Trophoblast cell (in vitro differentiated cells and primary cell): ENCODE measurements at regions not wholly inside any gene's neighbourhood (a gene's known extent, or its start where the extent isn't known, plus 50 kb on each side); places are given as distances from the start of the nearest gene placed in this dataset.
"Not testable (repeated sequence)": the region's sequence is repeated elsewhere in the genome, so short reads cannot be mapped to it uniquely, and the experiment has no call there.

Experiments
- DNase-seq, 2 donors: peaks; one replicate each; pipeline ENCODE4 v3.0.0-alpha.2; 2016
- H2AFZ ChIP-seq: 2 replicates; pipeline ENCODE4 v1.6.1; 2013; ENCODE audit warnings: low read length, moderate library complexity, mild to moderate bottlenecking; ENCODE audit not compliant: insufficient read depth, poor library complexity
- H2AK5ac ChIP-seq: 2 replicates; pipeline ENCODE4 v1.6.1; 2013; ENCODE audit warnings: mild to moderate bottlenecking, low read length
- H2BK120ac ChIP-seq: 2 replicates; pipeline ENCODE4 v1.6.1; 2013; ENCODE audit warnings: low read length, mild to moderate bottlenecking, moderate library complexity; ENCODE audit not compliant: insufficient read depth, poor library complexity
- H2BK12ac ChIP-seq: 2 replicates; pipeline ENCODE4 v1.6.1; 2013; ENCODE audit warnings: mild to moderate bottlenecking, low read length, moderate library complexity
- H2BK5ac ChIP-seq: 2 replicates; pipeline ENCODE4 v1.6.1; 2013; ENCODE audit warnings: low read length, low read depth, moderate library complexity, mild to moderate bottlenecking; ENCODE audit not compliant: poor library complexity
- H3K14ac ChIP-seq: 2 replicates; pipeline ENCODE4 v1.6.1; 2013; ENCODE audit warnings: mild to moderate bottlenecking, low read length
- H3K18ac ChIP-seq: 2 replicates; pipeline ENCODE4 v1.6.1; 2013; ENCODE audit warnings: mild to moderate bottlenecking, low read length
- H3K23ac ChIP-seq: 2 replicates; pipeline ENCODE4 v1.6.1; 2013; ENCODE audit warnings: low read length
- H3K27ac ChIP-seq: 2 replicates; pipeline ENCODE4 v1.5.1; 2013; ENCODE audit warnings: low read depth, mild to moderate bottlenecking, inconsistent platforms, low read length, moderate library complexity
- H3K27me3 ChIP-seq: 2 replicates; pipeline ENCODE4 v1.6.1; 2013; ENCODE audit warnings: inconsistent platforms, mild to moderate bottlenecking, low read length, moderate library complexity; ENCODE audit not compliant: insufficient read depth
- H3K36me3 ChIP-seq, 2 experiments: 1 replicate in 1 of 2; 2 replicates in 1 of 2; pipeline ENCODE4 v1.6.1; 2013; ENCODE audit warnings: low read length in 2 of 2, mild to moderate bottlenecking in 2 of 2, moderate library complexity in 1 of 2; ENCODE audit not compliant: insufficient read depth in 2 of 2, control insufficient read depth in 1 of 2
- H3K4ac ChIP-seq: 2 replicates; pipeline ENCODE4 v1.6.1; 2013; ENCODE audit warnings: low read depth, mild to moderate bottlenecking, low read length, moderate library complexity
- H3K4me1 ChIP-seq, 2 experiments: 1 replicate in 1 of 2; 2 replicates in 1 of 2; pipeline ENCODE4 v1.6.1; 2013; ENCODE audit warnings: low read length in 2 of 2, mild to moderate bottlenecking in 2 of 2, moderate library complexity in 1 of 2; ENCODE audit not compliant: insufficient read depth in 2 of 2, control insufficient read depth in 1 of 2
- H3K4me2 ChIP-seq: 2 replicates; pipeline ENCODE4 v1.6.1; 2013; ENCODE audit warnings: inconsistent platforms, mild to moderate bottlenecking, low read length, moderate library complexity
- H3K4me3 ChIP-seq: 2 replicates; pipeline ENCODE4 v1.5.1; 2013; ENCODE audit warnings: mild to moderate bottlenecking, low read depth, low read length, inconsistent platforms
- H3K79me1 ChIP-seq: one replicate; pipeline ENCODE4 v1.6.1; 2013; ENCODE audit warnings: low read length
- H3K79me2 ChIP-seq: 2 replicates; pipeline ENCODE4 v1.6.1; 2013; ENCODE audit warnings: low read length, mild to moderate bottlenecking; ENCODE audit not compliant: control insufficient read depth, insufficient read depth, poor library complexity
- H3K9ac ChIP-seq: 2 replicates; pipeline ENCODE4 v1.6.1; 2013; ENCODE audit warnings: mild to moderate bottlenecking, low read length
- H3K9me3 ChIP-seq: 2 replicates; pipeline ENCODE4 v1.6.1; 2013; ENCODE audit warnings: low read depth, mild to moderate bottlenecking, control low read depth, inconsistent platforms, low read length; ENCODE audit not compliant: insufficient read depth
- H4K12ac ChIP-seq: 2 replicates; pipeline ENCODE4 v1.6.1; 2013; ENCODE audit warnings: low read depth, mild to moderate bottlenecking, low read length, moderate library complexity
- H4K8ac ChIP-seq: 2 replicates; pipeline ENCODE4 v1.6.1; 2013; ENCODE audit warnings: low read depth, mild to moderate bottlenecking, low read length, moderate library complexity
- H4K91ac ChIP-seq: one replicate; pipeline ENCODE4 v1.6.1; 2013; ENCODE audit warnings: low read depth, mild to moderate bottlenecking, low read length, moderate library complexity
- WGBS: extraction: QIAGEN DNeasy Blood & Tissue Kit; methylation state at CpG from one replicate; pipeline ENCODE4 v1.1.7; 2013; ENCODE audit warnings: missing lambda C conversion rate; ENCODE audit not compliant: insufficient read length, insufficient coverage; ENCODE audit errors: extremely low coverage; 5-methylcytosine and 5-hydroxymethylcytosine counted together

DNA sequence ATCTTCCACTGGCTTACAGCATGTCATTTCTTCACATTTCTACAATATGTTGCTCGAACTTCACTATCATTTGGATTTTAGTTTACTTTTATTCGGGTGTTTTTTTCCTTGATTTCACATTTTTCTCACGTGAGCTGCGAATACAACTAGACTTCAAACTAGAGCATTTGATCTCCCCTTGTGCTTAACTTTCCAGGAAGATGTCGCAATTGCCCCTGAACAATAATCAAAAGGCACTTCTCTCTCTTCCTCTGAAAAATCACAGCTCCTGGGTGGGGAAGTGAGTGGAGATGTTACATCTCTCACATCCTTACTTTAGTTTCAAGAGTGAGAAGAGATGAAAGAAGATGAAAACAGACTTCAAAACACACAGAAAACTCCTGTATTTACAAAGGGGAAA, 587.9 kb downstream of the TBL1XR1 start:
- H3K27ac ChIP-seq: no peak overlapping the region
- no peak overlapping the region for H2BK120ac ChIP-seq

DNA sequence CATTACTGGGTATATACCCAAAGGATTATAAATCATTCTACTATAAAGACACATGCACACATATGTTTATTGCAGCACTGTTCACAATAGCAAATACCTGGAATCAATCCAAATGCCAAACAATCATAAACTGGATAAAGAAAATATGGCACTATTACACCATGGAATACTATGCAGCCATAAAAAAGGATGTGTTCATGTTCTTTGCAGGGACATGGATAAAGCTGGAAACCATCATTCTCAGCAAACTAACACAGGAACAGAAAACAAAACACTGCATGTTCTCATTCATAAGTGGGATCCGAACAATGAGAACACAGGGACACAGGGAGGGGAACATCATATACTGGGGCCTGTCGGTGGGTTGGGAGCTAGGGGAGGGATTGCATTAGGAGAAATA, 591.7 kb downstream of the TBL1XR1 start:
- H2AFZ ChIP-seq, H3K27me3 ChIP-seq, H4K12ac ChIP-seq, H3K36me3 ChIP-seq, H2BK120ac ChIP-seq, H3K14ac ChIP-seq, H3K4me1 ChIP-seq, H3K9me3 ChIP-seq, H3K27ac ChIP-seq, H3K9ac ChIP-seq, H4K8ac ChIP-seq, H2BK5ac ChIP-seq, H3K23ac ChIP-seq, H3K4me2 ChIP-seq, H3K79me1 ChIP-seq, DNase-seq, H3K4me3 ChIP-seq, H3K79me2 ChIP-seq, H2AK5ac ChIP-seq, H3K18ac ChIP-seq, H4K91ac ChIP-seq, H3K4ac ChIP-seq, H2BK12ac ChIP-seq: not testable (repeated sequence)
- no CpG with 5 or more reads among the region's 2 CpGs for WGBS

More for the DNA sequence above, 587.9 kb downstream of the TBL1XR1 start:
- Histone ChIP-seq H2AFZ (no peak overlapping the region), H3K36me3 (no peaks in the 10 kb centered on the region), H4K12ac (no peak overlapping the region), H3K79me2 (no peaks in the 10 kb centered on the region), H2BK12ac (no peak overlapping the region), H2AK5ac (no peak overlapping the region), H3K9ac (no peak overlapping the region), H4K8ac (no peak overlapping the region), H3K14ac (no peak overlapping the region), H3K4ac (no peak overlapping the region), H3K27me3 (no peaks in the 10 kb centered on the region), H4K91ac (no peak overlapping the region), H3K79me1 (no peaks in the 10 kb centered on the region), H3K4me2 (no peak overlapping the region), H3K9me3 (no peaks in the 10 kb centered on the region), H3K23ac (no peak overlapping the region), H2BK5ac (no peak overlapping the region), H3K4me3 (no peak overlapping the region), H3K4me1 (no peaks in the 10 kb centered on the region), H3K18ac (no peak overlapping the region)
- no peak for DNase-seq
- WGBS: no CpG with 5 or more reads among the region's 5 CpGs

GRCh38 chr3:176595307-176595706, 602.0 kb downstream of the TBL1XR1 start:
- no peak overlapping the region for H3K18ac ChIP-seq
- no peak overlapping the region for H2AFZ ChIP-seq
- no peak overlapping the region for H2BK120ac ChIP-seq
- H3K79me1 ChIP-seq: no peaks in the 10 kb centered on the region
- H3K4me2 ChIP-seq: no peak overlapping the region
- no peak overlapping the region for H3K14ac ChIP-seq
- H2AK5ac ChIP-seq: no peak overlapping the region
- no peak overlapping the region for H4K8ac ChIP-seq
- no peak overlapping the region for H3K4me3 ChIP-seq
- H3K9ac ChIP-seq: no peak overlapping the region
- H2BK5ac ChIP-seq: no peak overlapping the region
- no peaks in the 10 kb centered on the region for H3K27me3 ChIP-seq
- H3K9me3 ChIP-seq: no peaks in the 10 kb centered on the region
- no peak overlapping the region for H2BK12ac ChIP-seq
- H4K91ac ChIP-seq: no peak overlapping the region
- no peaks in the 10 kb centered on the region for H3K79me2 ChIP-seq
- H4K12ac ChIP-seq: no peak overlapping the region
- no peak overlapping the region for H3K27ac ChIP-seq
- no peak for DNase-seq
- H3K23ac ChIP-seq: no peak overlapping the region
- no peaks in the 10 kb centered on the region for H3K4me1 ChIP-seq
- H3K36me3 ChIP-seq: no peaks in the 10 kb centered on the region
- H3K4ac ChIP-seq: no peak overlapping the region

- no peak for DNase-seq
- no peak overlapping the region for H2BK120ac ChIP-seq
- no peak overlapping the region for H4K12ac ChIP-seq
- H3K27me3 ChIP-seq: no peaks in the 10 kb centered on the region
- H3K23ac ChIP-seq: no peak overlapping the region
- H3K9me3 ChIP-seq: no peaks in the 10 kb centered on the region
- H4K8ac ChIP-seq: no peak overlapping the region
- no peak overlapping the region for H3K27ac ChIP-seq
- H3K4ac ChIP-seq: no peak overlapping the region
- no peak overlapping the region for H3K9ac ChIP-seq
- no peak overlapping the region for H2BK5ac ChIP-seq
- H2AK5ac ChIP-seq: no peak overlapping the region
- no peak overlapping the region for H3K18ac ChIP-seq
- H3K4me1 ChIP-seq: no peaks in the 10 kb centered on the region
- no peak overlapping the region for H2AFZ ChIP-seq
- H3K4me3 ChIP-seq: no peak overlapping the region
- H3K14ac ChIP-seq: no peak overlapping the region
- H3K79me2 ChIP-seq: no peaks in the 10 kb centered on the region
- H4K91ac ChIP-seq: no peak overlapping the region
- no peak overlapping the region for H2BK12ac ChIP-seq
- no peak overlapping the region for H3K4me2 ChIP-seq
- WGBS: no CpG with 5 or more reads among the region's 1 CpG
- H3K79me1 ChIP-seq: no peaks in the 10 kb centered on the region
- H3K36me3 ChIP-seq: no peaks in the 10 kb centered on the region
These were observed 606.6 kb downstream of the TBL1XR1 start for GRCh38 chr3:176590722-176591121.
